Right lobe of liver (tissue), 4 donors: ENCODE measurements at regions not wholly inside any gene's neighbourhood (a gene's known extent, or its start where the extent isn't known, plus 50 kb on each side); places are given as distances from the start of the nearest gene placed in this dataset.

Experiments
- CTCF ChIP-seq, 4 donors: fragments of 200-600 bp in 3 of 4; fragments of 450-650 bp in 1 of 4; IDR thresholded peaks; one replicate each; pipeline versions ENCODE4 v1.5.1 to v1.8.0; 2016 to 2022; ENCODE audit warnings: antibody characterized with exemption in 4 of 4, mild to moderate bottlenecking in 2 of 4
- POLR2A ChIP-seq: fragments of 450-650 bp; IDR thresholded peaks from one replicate; pipeline ENCODE4 v1.6.1; 2017; ENCODE audit warnings: antibody characterized with exemption, mild to moderate bottlenecking
- donor health status: DM: no; HTN: no; CAD: no.
- donor health status: DM: no; HTN: no; CAD: no.
- donor health status: DM: no; HTN: yes; CAD: no.

DNA sequence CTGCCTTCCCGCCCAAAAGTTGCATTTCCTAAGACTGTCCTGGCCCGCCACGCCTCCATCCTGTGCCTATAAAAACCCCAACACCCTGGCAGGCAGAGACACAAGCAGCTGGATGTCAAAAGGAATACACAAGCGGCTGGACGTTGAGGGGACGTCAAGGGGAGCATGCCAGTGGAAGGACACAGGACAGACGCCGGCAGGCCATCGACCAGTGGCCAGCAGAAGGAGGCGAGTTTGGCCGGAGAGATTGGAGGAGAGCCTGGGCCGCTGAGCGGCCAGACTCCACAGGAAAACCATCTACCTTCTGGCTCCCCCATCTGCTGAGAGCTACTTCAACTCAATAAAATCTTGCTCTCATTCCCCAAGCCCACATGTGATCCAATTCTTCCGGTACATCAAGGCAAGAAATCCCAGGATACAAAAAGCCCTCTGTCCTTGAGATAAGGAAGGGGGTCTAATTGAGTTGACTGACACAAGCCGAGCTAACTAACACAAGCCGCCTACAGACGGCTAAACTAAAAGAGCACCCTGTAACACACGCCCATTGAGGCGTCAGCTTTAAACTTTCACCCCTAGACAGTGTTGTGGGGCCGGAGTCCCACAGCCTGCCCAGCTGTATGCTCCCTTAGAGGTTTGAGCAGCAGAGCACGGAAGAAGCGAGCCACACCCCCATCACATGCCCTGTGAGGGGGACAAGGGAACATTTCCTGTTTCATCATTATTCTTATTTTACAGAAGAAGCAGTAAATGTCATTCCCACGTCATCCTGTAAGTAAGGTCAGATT is 150.3 kb upstream of the PHYHIPL start:
- TF ChIP-seq POLR2A (no peak), CTCF (IDR thresholded peaks at IDR 0.05) (no peak)
